ENCODE measurements at regions not wholly inside any gene's neighbourhood (a gene's known extent, or its start where the extent isn't known, plus 50 kb on each side); places are given as distances from the start of the nearest gene placed in this dataset.

DNA sequence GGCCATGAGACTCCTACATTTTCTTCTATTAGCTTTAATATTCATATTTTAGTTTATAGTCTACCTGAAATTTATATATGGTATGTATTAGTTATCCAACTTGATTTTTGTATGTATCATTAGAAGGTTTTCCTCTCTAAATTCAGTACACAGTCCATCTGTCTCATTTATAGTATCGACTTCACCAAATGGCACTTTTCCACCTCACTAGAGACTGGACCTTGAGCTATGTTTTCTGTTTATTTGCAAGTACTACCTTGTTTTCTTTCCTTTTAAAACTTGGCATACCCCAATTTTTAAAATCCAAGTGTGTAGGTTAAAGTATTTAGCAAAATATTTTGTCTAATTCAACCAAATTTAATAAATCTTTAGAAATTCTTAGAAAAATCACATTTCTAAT lies 1137.5 kb downstream of the NSUN3 start:
- Histone ChIP-seq H2AFZ (ENCODE audit: low read depth, low read length) (no peak overlapping the region), H3K4me2 (ENCODE audit: insufficient read depth, low read length) (no peak overlapping the region), H3K4me3 (ENCODE audit: low read depth in 1 of 2, low read length in 2 of 2) (no peak overlapping the region), H3K36me3 (ENCODE audit: insufficient read depth, low read length) (no peaks in the 10 kb centered on the region), H3K27me3 (ENCODE audit: insufficient read depth, low read length, poor library complexity) (no peaks in the 10 kb centered on the region), H3K4me1 (ENCODE audit: insufficient read depth, low read length) (no peaks in the 10 kb centered on the region), H3K9ac (ENCODE audit: low read depth, low read length) (no peak overlapping the region), H4K20me1 (ENCODE audit: insufficient read depth, low read length) (no peaks in the 10 kb centered on the region), H3K79me2 (ENCODE audit: insufficient read depth, low read length) (no peaks in the 10 kb centered on the region), H3K9me3 (ENCODE audit: insufficient read depth, low read length, severe bottlenecking) (peaks cover 6% of the 10 kb centered on the region), H3K27ac (ENCODE audit: low read length) (no peak overlapping the region)
- TF ChIP-seq, protein P1, sequence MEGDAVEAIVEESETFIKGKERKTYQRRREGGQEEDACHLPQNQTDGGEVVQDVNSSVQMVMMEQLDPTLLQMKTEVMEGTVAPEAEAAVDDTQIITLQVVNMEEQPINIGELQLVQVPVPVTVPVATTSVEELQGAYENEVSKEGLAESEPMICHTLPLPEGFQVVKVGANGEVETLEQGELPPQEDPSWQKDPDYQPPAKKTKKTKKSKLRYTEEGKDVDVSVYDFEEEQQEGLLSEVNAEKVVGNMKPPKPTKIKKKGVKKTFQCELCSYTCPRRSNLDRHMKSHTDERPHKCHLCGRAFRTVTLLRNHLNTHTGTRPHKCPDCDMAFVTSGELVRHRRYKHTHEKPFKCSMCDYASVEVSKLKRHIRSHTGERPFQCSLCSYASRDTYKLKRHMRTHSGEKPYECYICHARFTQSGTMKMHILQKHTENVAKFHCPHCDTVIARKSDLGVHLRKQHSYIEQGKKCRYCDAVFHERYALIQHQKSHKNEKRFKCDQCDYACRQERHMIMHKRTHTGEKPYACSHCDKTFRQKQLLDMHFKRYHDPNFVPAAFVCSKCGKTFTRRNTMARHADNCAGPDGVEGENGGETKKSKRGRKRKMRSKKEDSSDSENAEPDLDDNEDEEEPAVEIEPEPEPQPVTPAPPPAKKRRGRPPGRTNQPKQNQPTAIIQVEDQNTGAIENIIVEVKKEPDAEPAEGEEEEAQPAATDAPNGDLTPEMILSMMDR (IDR thresholded peaks at IDR 0.05; ENCODE audit: borderline replicate concordance, extremely low read depth, low read length, poor library complexity, severe bottlenecking), result no peak
- no peak for TF ChIP-seq EZH2 (IDR thresholded peaks at IDR 0.05; ENCODE audit: borderline replicate concordance, low read depth, low read length, severe bottlenecking)
- ATAC-seq (ENCODE audit: insufficient read depth, low read depth) (no peak), DNase-seq (no peak)

DNA sequence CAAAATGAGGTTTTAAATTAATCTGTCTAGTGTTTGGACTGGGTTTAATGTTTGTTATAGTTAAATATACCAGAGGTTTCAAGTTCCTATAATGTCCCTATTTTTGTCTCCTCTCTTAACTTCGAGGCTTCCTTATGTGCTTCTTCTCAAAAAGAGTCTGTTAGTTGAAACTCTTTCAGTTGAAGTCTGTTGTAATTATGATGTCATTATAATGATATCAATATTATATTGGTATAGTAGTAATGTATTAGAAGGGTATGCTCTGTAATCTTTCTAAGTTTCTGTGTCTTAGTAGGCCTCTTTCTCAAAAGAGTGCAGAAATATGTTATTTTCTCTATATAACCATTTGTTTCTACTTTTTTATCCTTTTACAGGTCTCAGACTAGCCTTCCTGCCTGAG lies 1148.0 kb downstream of the NSUN3 start:
- Histone ChIP-seq H3K9me3 (ENCODE audit: insufficient read depth, low read length, severe bottlenecking) (no peaks in the 10 kb centered on the region), H4K20me1 (ENCODE audit: insufficient read depth, low read length) (no peaks in the 10 kb centered on the region), H3K4me2 (ENCODE audit: insufficient read depth, low read length) (no peak overlapping the region), H3K4me3 (ENCODE audit: low read depth in 1 of 2, low read length in 2 of 2) (no peak overlapping the region), H3K79me2 (ENCODE audit: insufficient read depth, low read length) (no peaks in the 10 kb centered on the region), H3K9ac (ENCODE audit: low read depth, low read length) (no peak overlapping the region), H3K4me1 (ENCODE audit: insufficient read depth, low read length) (no peaks in the 10 kb centered on the region), H3K36me3 (ENCODE audit: insufficient read depth, low read length) (no peaks in the 10 kb centered on the region), H3K27me3 (ENCODE audit: insufficient read depth, low read length, poor library complexity) (no peaks in the 10 kb centered on the region), H3K27ac (ENCODE audit: low read length) (no peak overlapping the region), H2AFZ (ENCODE audit: low read depth, low read length) (no peak overlapping the region)
- ATAC-seq (ENCODE audit: insufficient read depth, low read depth) (no peak), DNase-seq (no peak)
- TF ChIP-seq, protein P1 (IDR thresholded peaks at IDR 0.05; ENCODE audit: borderline replicate concordance, extremely low read depth, low read length, poor library complexity, severe bottlenecking), result no peak
- no peak for TF ChIP-seq EZH2 (IDR thresholded peaks at IDR 0.05; ENCODE audit: borderline replicate concordance, low read depth, low read length, severe bottlenecking)

DNA sequence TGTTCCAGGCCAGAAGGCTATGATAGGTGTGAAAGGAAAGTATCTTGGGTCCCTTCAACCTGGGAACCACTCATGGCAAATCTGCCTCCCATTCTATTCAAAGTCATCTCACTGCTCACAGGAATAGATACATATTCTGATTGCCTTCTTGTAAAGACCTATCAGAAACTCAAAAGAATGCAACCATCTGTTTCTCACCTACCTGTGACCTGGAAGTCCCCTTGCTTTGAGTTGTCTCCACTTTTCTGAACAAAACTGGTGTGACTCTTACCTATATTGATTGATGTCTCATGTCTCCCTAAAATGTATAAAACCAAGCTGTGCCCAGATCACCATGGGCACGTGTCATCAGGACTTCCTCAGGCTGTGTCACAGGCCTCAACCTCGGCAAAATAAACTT lies 1149.3 kb downstream of the NSUN3 start:
- no peak for TF ChIP-seq EZH2 (IDR thresholded peaks at IDR 0.05; ENCODE audit: borderline replicate concordance, low read depth, low read length, severe bottlenecking)
- TF ChIP-seq, protein P1 (IDR thresholded peaks at IDR 0.05; ENCODE audit: borderline replicate concordance, extremely low read depth, low read length, poor library complexity, severe bottlenecking), result no peak
- Histone ChIP-seq H4K20me1 (ENCODE audit: insufficient read depth, low read length) (no peaks in the 10 kb centered on the region), H3K27me3 (ENCODE audit: insufficient read depth, low read length, poor library complexity) (no peaks in the 10 kb centered on the region), H3K9ac (ENCODE audit: low read depth, low read length) (no peak overlapping the region), H2AFZ (ENCODE audit: low read depth, low read length) (no peak overlapping the region), H3K4me2 (ENCODE audit: insufficient read depth, low read length) (no peak overlapping the region), H3K4me3 (ENCODE audit: low read depth in 1 of 2, low read length in 2 of 2) (no peak overlapping the region), H3K36me3 (ENCODE audit: insufficient read depth, low read length) (no peaks in the 10 kb centered on the region), H3K79me2 (ENCODE audit: insufficient read depth, low read length) (no peaks in the 10 kb centered on the region), H3K27ac (ENCODE audit: low read length) (no peak overlapping the region), H3K4me1 (ENCODE audit: insufficient read depth, low read length) (no peaks in the 10 kb centered on the region), H3K9me3 (ENCODE audit: insufficient read depth, low read length, severe bottlenecking) (no peaks in the 10 kb centered on the region)
- no peak for DNase-seq
- no peak for ATAC-seq (ENCODE audit: insufficient read depth, low read depth)

DNA sequence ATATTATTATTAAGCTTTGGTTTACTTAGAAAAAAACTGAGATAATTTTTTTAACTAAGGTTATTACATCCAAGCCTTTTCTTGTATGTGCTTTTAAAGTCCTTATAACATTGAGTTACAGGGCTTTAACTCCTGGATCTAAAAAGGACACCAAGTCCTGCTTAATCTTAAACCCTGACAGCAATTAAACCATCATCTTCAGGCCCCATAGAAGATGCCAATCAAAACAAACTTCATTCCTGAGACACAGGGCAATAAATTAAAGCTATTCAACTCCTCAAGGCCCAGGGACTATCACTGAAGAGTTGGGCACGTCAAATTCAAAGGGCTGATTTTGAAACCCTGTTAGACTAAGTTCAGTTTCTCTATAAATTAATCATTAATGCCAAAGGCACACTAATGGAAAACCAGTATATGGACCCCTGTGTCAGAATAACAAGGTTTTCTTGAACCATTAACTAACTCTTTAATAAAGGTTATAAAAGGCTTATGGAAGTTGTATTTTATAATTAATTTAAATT lies 1152.6 kb downstream of the NSUN3 start:
- no peak for DNase-seq

More for the DNA sequence above, 1152.6 kb downstream of the NSUN3 start:
- H3K27me3 ChIP-seq (ENCODE audit: insufficient read depth, low read length, poor library complexity), result no peaks in the 10 kb centered on the region
- no peak overlapping the region for H3K27ac ChIP-seq (ENCODE audit: low read length)
- no peaks in the 10 kb centered on the region for H4K20me1 ChIP-seq (ENCODE audit: insufficient read depth, low read length)
- no peaks in the 10 kb centered on the region for H3K79me2 ChIP-seq (ENCODE audit: insufficient read depth, low read length)
- no peak overlapping the region for H3K4me3 ChIP-seq (ENCODE audit: low read depth in 1 of 2, low read length in 2 of 2)
- H2AFZ ChIP-seq (ENCODE audit: low read depth, low read length), result no peak overlapping the region
- no peaks in the 10 kb centered on the region for H3K4me1 ChIP-seq (ENCODE audit: insufficient read depth, low read length)
- ATAC-seq (ENCODE audit: insufficient read depth, low read depth), result no peak
- H3K9ac ChIP-seq (ENCODE audit: low read depth, low read length), result no peak overlapping the region
- TF ChIP-seq EZH2 (IDR thresholded peaks at IDR 0.05; ENCODE audit: borderline replicate concordance, low read depth, low read length, severe bottlenecking), result no peak
- TF ChIP-seq, protein P1 (IDR thresholded peaks at IDR 0.05; ENCODE audit: borderline replicate concordance, extremely low read depth, low read length, poor library complexity, severe bottlenecking), result no peak
- no peak overlapping the region for H3K4me2 ChIP-seq (ENCODE audit: insufficient read depth, low read length)
- no peaks in the 10 kb centered on the region for H3K9me3 ChIP-seq (ENCODE audit: insufficient read depth, low read length, severe bottlenecking)
- H3K36me3 ChIP-seq (ENCODE audit: insufficient read depth, low read length), result no peaks in the 10 kb centered on the region

All from DND-41 (cell line).